ENCODE measurements at regions not wholly inside any gene's neighbourhood (a gene's known extent, or its start where the extent isn't known, plus 50 kb on each side); places are given as distances from the start of the nearest gene placed in this dataset.

- DNase-seq (ENCODE audit: low read depth) = no peak
- H3K4me3 ChIP-seq (ENCODE audit: low read depth, low read length) = no peak overlapping the region
- no peak for TF ChIP-seq MYC (IDR thresholded peaks at IDR 0.05; ENCODE audit: low read depth, low read length)
- TF ChIP-seq CTCF (IDR thresholded peaks at IDR 0.05; ENCODE audit: low read depth, low read length) = no peak
- no peak for TF ChIP-seq MAX (IDR thresholded peaks at IDR 0.05; ENCODE audit: low read depth, low read length)
- TF ChIP-seq POLR2A (IDR thresholded peaks at IDR 0.05; ENCODE audit: extremely low read depth, insufficient read length) = no peak
Measured at GRCh38 chr16:6377956-6378355, 954.7 kb upstream of the RBFOX1 start.

- H3K4me3 ChIP-seq (ENCODE audit: low read depth, low read length) = no peak overlapping the region
- no peak for DNase-seq (ENCODE audit: low read depth)
- TF ChIP-seq MAX (IDR thresholded peaks at IDR 0.05; ENCODE audit: low read depth, low read length) (no peak), MYC (IDR thresholded peaks at IDR 0.05; ENCODE audit: low read depth, low read length) (no peak), CTCF (IDR thresholded peaks at IDR 0.05; ENCODE audit: low read depth, low read length) (no peak), POLR2A (IDR thresholded peaks at IDR 0.05; ENCODE audit: extremely low read depth, insufficient read length) (no peak)
Measured at GRCh38 chr16:6375465-6376075, 957.1 kb upstream of the RBFOX1 start.

- H3K4me3 ChIP-seq (ENCODE audit: low read depth, low read length) = no peak overlapping the region
- no peak for TF ChIP-seq MAX (IDR thresholded peaks at IDR 0.05; ENCODE audit: low read depth, low read length)
- no peak for TF ChIP-seq POLR2A (IDR thresholded peaks at IDR 0.05; ENCODE audit: extremely low read depth, insufficient read length)
- TF ChIP-seq MYC (IDR thresholded peaks at IDR 0.05; ENCODE audit: low read depth, low read length) = no peak
- TF ChIP-seq CTCF (IDR thresholded peaks at IDR 0.05; ENCODE audit: low read depth, low read length) = no peak
- no peak for DNase-seq (ENCODE audit: low read depth)
Measured at GRCh38 chr16:6374821-6375220, 957.8 kb upstream of the RBFOX1 start.

GRCh38 chr16:6364846-6365245, 967.8 kb upstream of the RBFOX1 start:
- no peak overlapping the region for H3K4me3 ChIP-seq (ENCODE audit: low read depth, low read length)
- TF ChIP-seq MAX (IDR thresholded peaks at IDR 0.05; ENCODE audit: low read depth, low read length) (no peak), POLR2A (IDR thresholded peaks at IDR 0.05; ENCODE audit: extremely low read depth, insufficient read length) (no peak), MYC (IDR thresholded peaks at IDR 0.05; ENCODE audit: low read depth, low read length) (no peak), CTCF (IDR thresholded peaks at IDR 0.05; ENCODE audit: low read depth, low read length) (no peak)
- no peak for DNase-seq (ENCODE audit: low read depth)

- TF ChIP-seq MYC (IDR thresholded peaks at IDR 0.05; ENCODE audit: low read depth, low read length) (no peak), MAX (IDR thresholded peaks at IDR 0.05; ENCODE audit: low read depth, low read length) (no peak), POLR2A (IDR thresholded peaks at IDR 0.05; ENCODE audit: extremely low read depth, insufficient read length) (no peak), CTCF (IDR thresholded peaks at IDR 0.05; ENCODE audit: low read depth, low read length) (no peak)
- no peak overlapping the region for H3K4me3 ChIP-seq (ENCODE audit: low read depth, low read length)
- no peak for DNase-seq (ENCODE audit: low read depth)
Measured at GRCh38 chr16:6363896-6364607, 968.6 kb upstream of the RBFOX1 start.
